K562 (cell line): ENCODE measurements at regions not wholly inside any gene's neighbourhood (a gene's known extent, or its start where the extent isn't known, plus 50 kb on each side); places are given as distances from the start of the nearest gene placed in this dataset.

Source experiments
- BRCA1 ChIP-seq, 2 experiments: fragments of 450-650 bp in 1 of 2; sonication (generic) in 1 of 2; formaldehyde crosslinking in 1 of 2; IDR thresholded peaks; 2 replicates each; pipeline versions ENCODE4 v1.5.0 to v1.6.1; 2017 to 2020; ENCODE audit warnings: mild to moderate bottlenecking in 1 of 2, missing genetic modification reagents in 1 of 2
- CBX1 ChIP-seq: sonication (generic); IDR thresholded peaks from 2 replicates; pipeline ENCODE4 v1.6.1; 2016; ENCODE audit warnings: antibody characterized with exemption, low read depth, mild to moderate bottlenecking
- CCAR2 ChIP-seq: fragments of 200-400 bp; formaldehyde crosslinking; IDR thresholded peaks from 2 replicates; pipeline ENCODE4 v1.6.1; 2017; ENCODE audit warnings: mild to moderate bottlenecking, low read depth, low read length
- ELF4 ChIP-seq: fragments of 450-650 bp; formaldehyde crosslinking; IDR thresholded peaks from 2 replicates; pipeline ENCODE4 v1.4.0; 2022; ENCODE audit warnings: missing genetic modification characterization
- FOXA3 ChIP-seq, 2 experiments: fragments of 450-650 bp in 1 of 2; sonication (generic) in 1 of 2; formaldehyde crosslinking; IDR thresholded peaks in 1 of 2; conservative IDR thresholded peaks in 1 of 2; 2 replicates each; pipeline versions ENCODE4 v1.4.0 to v1.8.0; 2020 to 2022; ENCODE audit warnings: mild to moderate bottlenecking in 2 of 2, missing genetic modification reagents in 1 of 2
- HSF4 ChIP-seq: fragments of 250-450 bp; sonication (Bioruptor Pico); IDR thresholded peaks from 2 replicates; pipeline ENCODE4 v2.1.2; 2022; ENCODE audit warnings: mild to moderate bottlenecking, moderate library complexity, borderline replicate concordance
- ILF3 ChIP-seq: fragments of 450-650 bp; IDR thresholded peaks from 2 replicates; pipeline ENCODE4 v1.6.1; 2018; ENCODE audit warnings: antibody characterized with exemption, mild to moderate bottlenecking, moderate library complexity, borderline replicate concordance
- LEF1 ChIP-seq: fragments of 450-650 bp; IDR thresholded peaks from 2 replicates; pipeline ENCODE4 v1.6.1; 2016; ENCODE audit warnings: mild to moderate bottlenecking
- MEF2A ChIP-seq: IDR thresholded peaks from 2 replicates; pipeline ENCODE4 v1.6.1; 2011; ENCODE audit warnings: low read depth, mild to moderate bottlenecking, low read length, moderate library complexity; ENCODE audit not compliant: control insufficient read depth
- MTA3 ChIP-seq: fragments of 450-650 bp; formaldehyde crosslinking; IDR thresholded peaks from 2 replicates; pipeline ENCODE4 v1.6.1; 2017; ENCODE audit warnings: mild to moderate bottlenecking, borderline replicate concordance
- RBM25 ChIP-seq: fragments of 200-400 bp; formaldehyde crosslinking; IDR thresholded peaks from 2 replicates; pipeline ENCODE4 v1.6.1; 2018; ENCODE audit warnings: low read length, low read depth, moderate library complexity; ENCODE audit not compliant: severe bottlenecking
- SMAD3 ChIP-seq: fragments of 450-650 bp; formaldehyde crosslinking; conservative IDR thresholded peaks from 2 replicates; pipeline ENCODE4 v1.4.0; 2020; ENCODE audit warnings: mild to moderate bottlenecking
- SRSF9 ChIP-seq: fragments of 200-400 bp; formaldehyde crosslinking; IDR thresholded peaks from 2 replicates; pipeline ENCODE4 v1.6.1; 2017; ENCODE audit warnings: low read depth, low read length, borderline replicate concordance
- TEAD4 ChIP-seq, 2 experiments: sonication (generic) in 1 of 2; formaldehyde crosslinking in 1 of 2; IDR thresholded peaks; 2 replicates each; pipeline versions ENCODE4 v1.6.1 to v1.8.0; 2012 to 2022; ENCODE audit warnings: borderline replicate concordance in 1 of 2, inconsistent platforms in 1 of 2, low read length in 1 of 2, mild to moderate bottlenecking in 1 of 2, missing genetic modification reagents in 1 of 2
- ZNF75A ChIP-seq: fragments of 450-650 bp; formaldehyde crosslinking; IDR thresholded peaks from 2 replicates; pipeline ENCODE4 v1.4.0; 2020; ENCODE audit warnings: mild to moderate bottlenecking
- ZNF76 ChIP-seq: fragments of 250-450 bp; sonication (Bioruptor Pico); IDR thresholded peaks from 2 replicates; pipeline ENCODE4 v1.4.0; 2020; ENCODE audit warnings: mild to moderate bottlenecking, moderate library complexity, borderline replicate concordance
- ZNF764 ChIP-seq: fragments of 250-450 bp; sonication (Bioruptor Pico); IDR thresholded peaks from 2 replicates; pipeline ENCODE4 v1.4.0; 2020; ENCODE audit warnings: low read depth, mild to moderate bottlenecking, moderate library complexity
- TF ChIP-seq, protein P1 (sequence below): sonication (generic); formaldehyde crosslinking; IDR thresholded peaks from 2 replicates; pipeline ENCODE4 v1.4.0; 2020; ENCODE audit warnings: mild to moderate bottlenecking, missing genetic modification reagents
- TF ChIP-seq, protein P2 (sequence below): fragments of 250-450 bp; sonication (Bioruptor Pico); IDR thresholded peaks from 2 replicates; pipeline ENCODE4 v1.5.0; 2020; ENCODE audit warnings: mild to moderate bottlenecking
- TF ChIP-seq, protein P3 (sequence below): fragments of 450-650 bp; formaldehyde crosslinking; IDR thresholded peaks from 2 replicates; pipeline ENCODE4 v1.4.0; 2020; ENCODE audit warnings: mild to moderate bottlenecking, moderate library complexity
- TF ChIP-seq, protein P4 (sequence below): sonication (generic); formaldehyde crosslinking; IDR thresholded peaks from 2 replicates; pipeline ENCODE4 v1.8.1; 2023; ENCODE audit warnings: mild to moderate bottlenecking, missing genetic modification reagents

DNA sequence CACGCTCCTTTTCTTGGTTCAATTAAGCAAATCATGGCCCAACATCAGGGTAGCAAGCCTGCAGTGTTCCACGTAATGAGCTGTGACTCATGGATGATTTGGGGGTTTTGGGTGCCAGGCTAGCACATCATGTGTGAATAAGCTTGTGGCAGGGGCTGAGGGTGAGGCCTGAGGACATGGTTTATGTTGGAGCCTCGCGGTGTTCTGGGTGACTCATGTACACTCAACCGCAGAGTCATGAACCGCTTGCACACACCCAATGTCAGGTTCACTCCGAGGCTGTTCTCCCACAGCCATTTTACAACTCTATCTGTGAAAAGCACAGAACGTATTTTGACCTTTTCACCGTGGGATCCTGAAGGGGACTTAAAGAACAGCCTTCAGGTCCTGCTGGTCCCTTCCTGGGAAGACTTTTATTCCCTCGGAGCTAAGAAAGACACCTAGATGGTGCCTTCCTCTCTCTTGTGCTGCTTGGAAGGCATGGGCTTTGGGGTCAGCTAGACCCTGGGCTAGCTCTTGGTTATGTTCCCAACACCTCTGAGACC lies 139.9 kb upstream of the ZEB2 start (continued):
- TF ChIP-seq MEF2A (no peak), MTA3 (peak; percentile 57; the same call in 1 of the 2 replicates), ELF4 (CRISPR knock-in tag) (no peak), BRCA1 (IDR thresholded peaks at IDR 0.05) (no peak), BRCA1 (CRISPR knock-in tag; IDR thresholded peaks at IDR 0.05) (no peak), ZNF76 (no peak), FOXA3 (CRISPR knock-in tag; conservative IDR thresholded peaks at IDR 0.05 in 1 of 2, IDR thresholded peaks at IDR 0.05 in 1 of 2) (0 out of 4 replicates have a peak, but pooled peaks of 1 of the 2 experiments have one; percentile 22), SRSF9 (no peak), TEAD4 (IDR thresholded peaks at IDR 0.05; ENCODE audit: low read length) (peak; percentile 40; the same call in 1 of the 2 replicates), TEAD4 (CRISPR knock-in tag; IDR thresholded peaks at IDR 0.05; ENCODE audit: borderline replicate concordance) (no peak), SMAD3 (no peak), ZNF75A (CRISPR knock-in tag) (no peak), CBX1 (no peak), HSF4 (no peak), ZNF764 (no peak), ILF3 (no peak), RBM25 (no peak), CCAR2 (no peak), LEF1 (no peak)
- TF ChIP-seq, protein P1, sequence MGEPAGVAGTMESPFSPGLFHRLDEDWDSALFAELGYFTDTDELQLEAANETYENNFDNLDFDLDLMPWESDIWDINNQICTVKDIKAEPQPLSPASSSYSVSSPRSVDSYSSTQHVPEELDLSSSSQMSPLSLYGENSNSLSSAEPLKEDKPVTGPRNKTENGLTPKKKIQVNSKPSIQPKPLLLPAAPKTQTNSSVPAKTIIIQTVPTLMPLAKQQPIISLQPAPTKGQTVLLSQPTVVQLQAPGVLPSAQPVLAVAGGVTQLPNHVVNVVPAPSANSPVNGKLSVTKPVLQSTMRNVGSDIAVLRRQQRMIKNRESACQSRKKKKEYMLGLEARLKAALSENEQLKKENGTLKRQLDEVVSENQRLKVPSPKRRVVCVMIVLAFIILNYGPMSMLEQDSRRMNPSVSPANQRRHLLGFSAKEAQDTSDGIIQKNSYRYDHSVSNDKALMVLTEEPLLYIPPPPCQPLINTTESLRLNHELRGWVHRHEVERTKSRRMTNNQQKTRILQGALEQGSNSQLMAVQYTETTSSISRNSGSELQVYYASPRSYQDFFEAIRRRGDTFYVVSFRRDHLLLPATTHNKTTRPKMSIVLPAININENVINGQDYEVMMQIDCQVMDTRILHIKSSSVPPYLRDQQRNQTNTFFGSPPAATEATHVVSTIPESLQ (CRISPR knock-in tag), result no peak
- TF ChIP-seq, protein P2, sequence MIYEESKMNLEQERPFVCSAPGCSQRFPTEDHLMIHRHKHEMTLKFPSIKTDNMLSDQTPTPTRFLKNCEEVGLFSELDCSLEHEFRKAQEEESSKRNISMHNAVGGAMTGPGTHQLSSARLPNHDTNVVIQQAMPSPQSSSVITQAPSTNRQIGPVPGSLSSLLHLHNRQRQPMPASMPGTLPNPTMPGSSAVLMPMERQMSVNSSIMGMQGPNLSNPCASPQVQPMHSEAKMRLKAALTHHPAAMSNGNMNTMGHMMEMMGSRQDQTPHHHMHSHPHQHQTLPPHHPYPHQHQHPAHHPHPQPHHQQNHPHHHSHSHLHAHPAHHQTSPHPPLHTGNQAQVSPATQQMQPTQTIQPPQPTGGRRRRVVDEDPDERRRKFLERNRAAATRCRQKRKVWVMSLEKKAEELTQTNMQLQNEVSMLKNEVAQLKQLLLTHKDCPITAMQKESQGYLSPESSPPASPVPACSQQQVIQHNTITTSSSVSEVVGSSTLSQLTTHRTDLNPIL (CRISPR knock-in tag), result no peak
- TF ChIP-seq, protein P3, sequence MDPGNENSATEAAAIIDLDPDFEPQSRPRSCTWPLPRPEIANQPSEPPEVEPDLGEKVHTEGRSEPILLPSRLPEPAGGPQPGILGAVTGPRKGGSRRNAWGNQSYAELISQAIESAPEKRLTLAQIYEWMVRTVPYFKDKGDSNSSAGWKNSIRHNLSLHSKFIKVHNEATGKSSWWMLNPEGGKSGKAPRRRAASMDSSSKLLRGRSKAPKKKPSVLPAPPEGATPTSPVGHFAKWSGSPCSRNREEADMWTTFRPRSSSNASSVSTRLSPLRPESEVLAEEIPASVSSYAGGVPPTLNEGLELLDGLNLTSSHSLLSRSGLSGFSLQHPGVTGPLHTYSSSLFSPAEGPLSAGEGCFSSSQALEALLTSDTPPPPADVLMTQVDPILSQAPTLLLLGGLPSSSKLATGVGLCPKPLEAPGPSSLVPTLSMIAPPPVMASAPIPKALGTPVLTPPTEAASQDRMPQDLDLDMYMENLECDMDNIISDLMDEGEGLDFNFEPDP (CRISPR knock-in tag), result no peak
- TF ChIP-seq, protein P4, sequence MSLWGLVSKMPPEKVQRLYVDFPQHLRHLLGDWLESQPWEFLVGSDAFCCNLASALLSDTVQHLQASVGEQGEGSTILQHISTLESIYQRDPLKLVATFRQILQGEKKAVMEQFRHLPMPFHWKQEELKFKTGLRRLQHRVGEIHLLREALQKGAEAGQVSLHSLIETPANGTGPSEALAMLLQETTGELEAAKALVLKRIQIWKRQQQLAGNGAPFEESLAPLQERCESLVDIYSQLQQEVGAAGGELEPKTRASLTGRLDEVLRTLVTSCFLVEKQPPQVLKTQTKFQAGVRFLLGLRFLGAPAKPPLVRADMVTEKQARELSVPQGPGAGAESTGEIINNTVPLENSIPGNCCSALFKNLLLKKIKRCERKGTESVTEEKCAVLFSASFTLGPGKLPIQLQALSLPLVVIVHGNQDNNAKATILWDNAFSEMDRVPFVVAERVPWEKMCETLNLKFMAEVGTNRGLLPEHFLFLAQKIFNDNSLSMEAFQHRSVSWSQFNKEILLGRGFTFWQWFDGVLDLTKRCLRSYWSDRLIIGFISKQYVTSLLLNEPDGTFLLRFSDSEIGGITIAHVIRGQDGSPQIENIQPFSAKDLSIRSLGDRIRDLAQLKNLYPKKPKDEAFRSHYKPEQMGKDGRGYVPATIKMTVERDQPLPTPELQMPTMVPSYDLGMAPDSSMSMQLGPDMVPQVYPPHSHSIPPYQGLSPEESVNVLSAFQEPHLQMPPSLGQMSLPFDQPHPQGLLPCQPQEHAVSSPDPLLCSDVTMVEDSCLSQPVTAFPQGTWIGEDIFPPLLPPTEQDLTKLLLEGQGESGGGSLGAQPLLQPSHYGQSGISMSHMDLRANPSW (CRISPR knock-in tag), result no peak
